GM20431 (cell line): ENCODE measurements at regions not wholly inside any gene's neighbourhood (a gene's known extent, or its start where the extent isn't known, plus 50 kb on each side); places are given as distances from the start of the nearest gene placed in this dataset.

Experiments
- in situ Hi-C: fragments of 300-500 bp; cut with MseI, MboI; formaldehyde crosslinking; loops from one replicate; pipeline ENCODE4 v1.15.0; 2020; ENCODE audit warnings: low sequenced_read_pairs; ENCODE audit not compliant: unreplicated experiment

DNA sequence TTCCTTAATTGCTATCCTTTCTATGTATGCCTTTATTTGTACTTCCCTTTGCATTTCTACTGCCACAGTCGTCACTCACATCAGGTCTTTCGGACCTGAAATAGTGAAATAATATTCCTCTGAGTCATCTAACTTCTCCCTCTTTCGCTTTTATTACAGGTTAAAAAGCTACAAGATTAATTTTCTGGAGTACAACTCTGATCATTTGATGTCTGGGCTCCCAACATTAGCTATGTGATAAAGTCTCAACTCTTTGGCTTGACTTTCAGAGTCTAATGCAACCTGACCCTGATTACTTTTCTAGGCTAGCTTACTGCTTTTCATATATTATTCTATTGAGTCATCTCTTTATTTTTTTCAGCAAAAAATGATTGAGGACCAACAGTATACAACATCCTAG is 638.8 kb upstream of the WWC1 start:
- in situ Hi-C loops, result no loop called here

DNA sequence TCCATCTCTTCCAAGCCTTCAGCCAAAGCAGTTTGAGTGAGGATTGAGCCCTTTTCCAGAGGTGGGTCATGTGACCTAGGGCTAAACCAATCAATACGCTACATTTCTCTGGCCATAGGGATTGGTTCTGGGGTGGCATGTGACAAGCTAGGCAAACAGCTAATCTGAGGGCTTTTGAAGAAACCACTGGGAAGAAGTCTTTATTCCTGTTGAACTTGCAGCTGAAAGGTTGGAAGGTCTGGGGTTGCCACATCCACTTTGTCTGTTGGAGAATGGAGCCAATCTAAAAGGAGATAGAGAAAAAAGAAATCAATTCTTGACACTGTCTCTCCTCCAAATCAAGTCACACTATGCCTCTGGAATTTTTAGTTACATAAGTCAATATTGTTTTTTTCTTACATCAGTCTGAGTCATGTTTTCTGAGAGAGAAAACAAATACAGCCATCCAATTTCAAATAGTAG is 637.8 kb upstream of the WWC1 start:
- in situ Hi-C loops, result no loop called here

DNA sequence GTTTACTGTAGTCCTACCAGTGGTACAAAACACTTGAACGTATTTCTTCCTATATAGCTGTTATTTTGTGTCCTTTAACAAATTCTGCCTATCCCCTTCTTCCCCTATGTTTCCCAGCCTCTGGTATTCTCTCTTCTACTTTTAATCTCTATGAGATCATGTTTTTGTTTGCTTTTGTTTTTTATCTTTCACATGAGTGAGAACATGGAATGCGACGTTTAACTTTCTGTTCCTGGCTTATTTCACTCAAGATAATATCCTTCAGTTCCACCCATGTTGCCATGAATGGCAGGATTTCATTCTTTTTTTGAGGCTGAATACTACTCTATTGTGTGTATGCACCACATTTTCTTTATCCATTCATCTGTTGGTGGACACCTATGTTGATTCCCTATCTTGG is 634.4 kb upstream of the WWC1 start:
- in situ Hi-C loops, result no loop called here

DNA sequence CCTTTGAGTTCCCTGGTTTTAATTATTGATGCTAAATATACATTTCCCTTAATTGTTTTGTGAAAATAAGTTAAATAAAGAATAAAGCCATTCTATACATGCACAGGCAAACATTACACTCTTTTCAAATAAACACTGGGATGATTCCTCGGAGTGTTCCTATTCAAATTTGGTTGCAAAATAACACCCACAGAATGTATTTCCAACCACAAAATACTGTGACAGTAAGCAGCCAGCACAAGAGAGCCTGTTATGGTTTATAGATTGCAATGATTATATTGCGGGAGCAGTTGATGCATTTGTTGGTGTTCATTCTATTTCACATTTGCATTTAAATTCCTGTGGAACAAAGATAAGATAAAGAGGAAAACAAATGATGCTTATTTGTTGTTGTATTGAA is 632.6 kb upstream of the WWC1 start:
- in situ Hi-C loops, result no loop called here

DNA sequence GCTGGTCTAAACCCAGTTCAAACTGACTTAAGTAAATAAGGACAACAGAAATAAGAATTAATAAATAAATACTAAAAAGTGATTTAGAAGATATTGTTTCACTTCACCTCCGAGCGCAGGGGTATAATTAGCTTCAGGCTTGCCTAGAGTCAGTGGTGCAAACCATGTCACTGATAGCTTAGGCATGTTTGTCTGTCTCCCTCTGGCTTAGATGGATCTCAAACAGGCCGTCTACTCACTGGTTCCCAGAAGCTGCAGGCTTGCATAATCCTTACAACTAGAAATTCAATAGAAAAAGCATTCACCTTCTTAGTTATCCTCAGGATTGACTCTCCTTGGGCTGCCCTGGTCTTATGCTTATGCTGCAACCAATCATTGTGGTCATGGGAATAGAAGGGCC is 629.8 kb upstream of the WWC1 start:
- in situ Hi-C loops, result no loop called here

DNA sequence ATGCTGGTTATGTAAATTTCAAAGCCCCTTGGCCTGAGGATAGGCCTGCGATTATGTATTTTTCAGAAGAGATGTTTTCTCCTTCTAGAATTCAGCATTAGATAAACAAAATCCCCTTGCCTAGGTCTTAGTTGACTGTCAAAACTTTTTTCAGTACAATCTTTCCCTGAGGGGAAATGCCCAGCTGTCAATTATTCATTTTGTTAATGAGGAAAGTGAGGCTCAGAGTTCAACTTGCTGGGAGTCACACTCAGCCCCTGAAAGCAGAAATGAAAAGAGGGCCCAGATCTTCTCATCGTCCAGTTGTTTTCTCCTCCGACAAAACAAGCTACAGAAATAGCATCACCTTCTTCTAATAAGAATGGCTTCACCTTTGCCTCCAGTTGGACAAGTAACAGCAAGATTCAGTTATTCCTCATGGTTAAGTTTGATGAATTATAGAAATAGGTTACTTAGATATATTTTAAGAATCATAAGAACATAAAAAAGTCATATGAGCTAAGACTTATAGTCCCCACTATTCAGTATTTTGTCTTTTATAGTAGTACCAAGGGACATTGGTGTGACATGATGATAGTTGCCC is 627.1 kb upstream of the WWC1 start:
- in situ Hi-C loops, result no loop called here

DNA sequence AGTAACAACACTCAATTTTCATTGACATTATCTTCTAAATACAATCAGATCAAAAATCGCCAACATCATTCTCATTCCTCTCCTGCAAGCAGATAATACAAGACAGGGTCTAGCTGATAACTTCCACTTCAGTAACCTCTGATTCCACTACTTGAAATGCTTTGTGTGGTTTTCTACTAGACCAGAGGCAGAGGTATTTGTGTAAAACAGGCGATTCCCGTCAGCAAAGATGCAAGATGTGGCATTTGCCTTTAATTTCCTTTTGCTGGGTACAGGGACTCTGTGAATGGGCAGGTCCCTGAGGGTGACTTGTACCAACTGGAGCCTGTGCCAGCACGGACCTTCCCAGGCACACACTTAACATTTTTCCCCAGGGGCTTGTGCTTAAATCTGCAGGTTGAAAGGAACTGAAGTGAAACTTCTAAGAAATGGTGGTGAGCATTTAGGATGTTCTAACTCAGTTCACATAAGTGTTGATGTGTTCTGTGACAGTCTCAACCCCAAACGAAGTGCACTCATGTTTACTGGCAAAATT is 625.5 kb upstream of the WWC1 start:
- in situ Hi-C loops, result no loop called here

DNA sequence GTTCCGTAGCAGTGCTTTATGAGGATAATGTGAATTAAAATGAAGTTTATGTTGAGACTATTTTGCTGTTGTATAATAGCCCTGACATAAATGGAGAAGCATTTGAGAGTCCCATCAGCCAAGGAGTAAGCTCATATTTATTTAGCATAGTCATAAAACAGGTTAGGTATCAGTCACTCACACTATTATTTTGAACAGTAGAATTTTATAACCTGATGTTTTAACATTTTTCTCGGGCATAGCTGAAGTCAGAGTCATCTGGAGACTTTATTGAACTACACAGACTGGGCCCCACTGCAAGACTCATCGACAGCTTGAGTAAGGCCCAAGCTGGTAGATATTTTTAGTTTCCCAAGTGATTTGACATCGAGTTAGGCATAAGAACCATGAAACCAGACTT is 620.3 kb upstream of the WWC1 start:
- in situ Hi-C loops, result no loop called here

DNA sequence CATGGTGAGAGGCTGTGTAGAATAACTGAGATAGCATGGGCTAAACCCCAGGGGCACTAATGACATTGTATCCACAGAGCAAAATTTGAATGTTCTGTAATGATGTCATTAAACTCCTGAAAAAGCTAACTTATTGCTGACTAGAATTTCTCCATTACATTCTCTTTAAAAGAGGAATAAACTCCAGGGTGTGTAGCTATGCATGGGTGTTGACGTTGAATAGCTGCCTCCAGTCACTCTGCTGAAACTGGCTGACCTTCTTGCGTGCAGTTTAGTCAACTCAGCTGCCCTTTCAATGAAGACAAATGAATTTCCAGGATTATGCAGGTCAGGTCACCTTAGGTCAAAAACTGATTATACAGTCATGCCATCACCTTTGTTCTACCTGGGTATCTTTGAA is 617.5 kb upstream of the WWC1 start:
- in situ Hi-C loops, result no loop called here

DNA sequence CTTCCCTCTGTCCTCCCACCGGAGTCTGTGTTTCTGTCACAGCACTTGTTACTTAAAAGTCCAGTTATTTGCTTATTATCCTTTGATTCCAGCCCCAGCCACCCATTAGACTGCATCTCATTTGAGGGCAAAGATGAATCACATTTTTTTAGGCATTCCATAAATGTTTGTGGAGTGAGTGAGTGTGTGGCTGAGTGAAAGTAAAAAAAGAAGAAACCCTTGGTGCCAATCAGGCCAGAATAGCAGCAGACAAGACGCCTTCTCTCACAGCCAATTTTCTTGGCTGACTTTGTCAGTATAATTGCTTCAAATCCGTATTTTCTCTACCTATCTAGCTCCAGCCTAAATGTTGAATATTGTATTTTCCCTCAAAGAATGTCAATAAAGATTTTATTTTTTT is 613.0 kb upstream of the WWC1 start:
- in situ Hi-C loops, result no loop called here

DNA sequence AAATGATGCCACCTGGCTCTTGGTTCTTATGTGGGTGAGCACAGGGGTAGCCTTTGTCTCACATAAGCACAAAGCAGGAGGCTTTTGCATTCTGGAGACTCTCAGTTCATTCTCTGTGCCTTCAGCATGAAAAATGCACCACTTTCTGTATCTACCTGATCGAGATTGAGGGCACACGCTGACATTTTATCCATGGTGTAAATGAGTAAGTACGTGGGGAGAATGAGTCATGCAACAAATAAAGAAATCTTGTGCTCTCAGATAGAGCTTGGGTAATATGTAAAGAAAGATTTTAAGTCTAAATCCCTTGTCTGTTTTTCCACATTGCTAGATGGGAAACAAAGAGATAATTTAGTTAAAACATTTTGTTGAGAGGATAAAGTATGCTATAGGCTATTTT is 607.2 kb upstream of the WWC1 start:
- in situ Hi-C loops, result no loop called here

DNA sequence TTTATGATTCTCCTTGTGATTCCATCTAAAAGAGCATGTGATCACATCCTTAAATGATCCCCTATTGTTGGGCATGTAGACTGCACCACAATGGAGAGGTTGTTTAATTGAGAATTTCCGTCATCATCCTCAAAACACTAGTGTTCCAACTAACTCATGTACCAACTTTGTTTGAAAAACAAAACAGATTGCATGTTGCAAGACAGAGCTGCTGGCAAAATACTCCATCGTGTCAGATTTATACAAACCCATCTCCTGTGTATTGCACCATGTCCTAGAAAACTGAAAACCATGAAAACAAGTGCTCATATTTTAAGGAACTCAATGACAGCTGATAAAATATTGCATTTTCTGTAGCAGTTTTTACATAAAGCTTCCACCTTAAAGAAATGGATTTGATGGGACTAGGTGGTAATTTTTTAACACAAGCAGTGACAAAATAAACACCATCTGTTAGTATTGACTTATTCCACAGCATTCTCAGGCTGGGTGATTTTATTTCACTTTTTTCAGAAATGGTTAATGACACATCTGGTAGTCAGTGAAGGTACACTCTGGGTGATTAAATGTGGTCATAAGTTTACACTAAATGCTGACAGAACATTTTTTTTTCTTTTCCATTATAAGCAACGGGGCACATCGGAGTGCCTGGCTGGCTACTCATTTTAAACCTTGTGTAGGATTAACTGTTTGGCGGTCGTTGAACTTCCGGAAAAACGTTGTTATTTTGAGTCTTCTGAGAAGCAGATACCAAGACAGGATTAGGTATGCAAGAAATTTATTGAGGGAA is 602.9 kb upstream of the WWC1 start:
- in situ Hi-C loops, result no loop called here

DNA sequence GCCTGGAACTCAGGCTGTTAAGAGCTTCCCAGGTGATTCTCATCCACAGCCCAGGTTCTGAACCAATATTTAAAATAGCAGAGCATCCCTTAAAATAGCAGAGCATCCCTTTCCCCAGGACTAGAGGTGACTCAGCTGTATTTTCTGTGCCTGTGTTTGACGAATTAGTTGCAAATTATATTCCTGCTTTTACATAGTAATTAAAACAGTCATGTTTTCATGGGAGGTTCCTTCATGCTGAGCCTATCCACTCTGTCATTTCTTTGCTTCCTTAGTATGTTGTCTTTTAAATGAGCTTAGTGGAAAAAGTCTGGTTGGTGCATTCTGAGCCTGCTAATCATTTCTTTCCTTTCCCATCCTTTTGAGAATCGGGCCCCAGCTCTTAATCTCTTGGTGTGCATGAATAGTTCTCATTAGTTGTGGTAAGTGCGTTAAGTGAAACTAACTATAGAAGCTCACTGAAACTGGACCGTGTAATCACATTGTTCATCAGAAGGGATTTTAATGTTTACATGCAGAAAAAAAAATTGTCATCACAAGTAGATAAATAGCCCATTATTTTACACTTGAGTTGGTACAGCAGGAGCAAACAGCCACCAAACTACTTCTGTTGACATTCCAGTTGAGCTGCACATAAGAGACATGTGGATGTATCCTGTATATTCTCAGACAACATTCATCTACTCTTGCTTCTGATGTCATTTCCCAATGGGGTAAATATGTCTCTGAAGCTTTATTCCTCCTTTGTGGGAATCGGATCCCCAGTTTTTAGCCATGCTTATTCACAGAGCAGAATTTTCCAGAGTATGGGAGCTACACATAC is 596.9 kb upstream of the WWC1 start:
- in situ Hi-C loops, result no loop called here

DNA sequence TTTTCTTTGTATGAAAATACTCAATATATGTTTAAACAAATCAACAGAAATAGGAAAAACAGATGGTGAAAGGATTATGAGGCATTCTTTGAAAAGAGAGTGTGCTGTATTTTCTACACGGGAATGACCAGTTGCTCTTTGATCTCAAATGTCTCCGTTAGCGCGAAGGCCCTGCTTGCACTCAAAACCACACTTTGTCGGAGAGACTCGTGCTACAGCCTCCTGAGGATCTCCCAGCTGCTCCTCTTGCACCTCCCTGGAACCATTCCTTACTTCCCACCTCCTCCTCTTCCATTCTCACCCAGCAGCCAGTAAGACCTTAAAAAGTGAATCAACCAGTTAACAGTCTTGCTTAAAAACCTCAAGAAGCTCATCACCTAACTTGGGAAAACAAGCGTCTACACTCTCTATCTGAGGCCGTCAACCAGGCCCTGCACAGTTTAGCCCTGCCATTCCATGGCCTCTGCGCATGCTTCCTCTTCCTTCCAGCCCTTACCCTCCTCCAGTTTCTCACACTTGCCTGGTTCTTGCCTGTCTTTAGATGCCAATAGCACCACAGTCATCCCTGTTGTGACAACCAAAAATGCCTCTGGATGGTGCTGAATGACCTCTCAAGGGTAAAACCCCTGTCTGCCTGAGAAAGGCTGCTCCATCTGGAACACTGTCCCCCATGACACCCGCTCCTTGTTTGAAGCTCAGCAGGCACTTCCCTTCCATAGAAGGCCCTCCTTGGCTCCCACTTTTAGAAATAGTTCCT is 594.7 kb upstream of the WWC1 start:
- in situ Hi-C loops, result no loop called here

DNA sequence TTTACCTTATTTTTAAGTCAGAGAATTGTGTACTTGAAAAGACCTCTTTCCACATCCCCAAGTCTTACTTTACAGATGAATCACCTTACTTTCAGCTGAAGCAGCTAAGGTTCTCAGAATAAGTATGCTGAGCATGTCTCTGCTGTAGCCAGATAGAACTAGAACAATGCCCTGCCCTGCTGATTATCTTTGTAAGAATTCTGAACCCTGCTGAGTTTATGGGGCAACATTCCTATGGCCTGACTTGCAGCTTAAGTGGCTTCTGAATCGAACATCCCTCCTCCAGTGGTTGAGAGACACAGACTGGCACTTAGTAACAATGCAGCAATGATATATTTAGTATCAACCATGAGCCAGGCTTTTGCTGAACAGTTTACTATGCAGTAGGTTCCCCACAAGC is 592.0 kb upstream of the WWC1 start:
- in situ Hi-C loops, result no loop called here

DNA sequence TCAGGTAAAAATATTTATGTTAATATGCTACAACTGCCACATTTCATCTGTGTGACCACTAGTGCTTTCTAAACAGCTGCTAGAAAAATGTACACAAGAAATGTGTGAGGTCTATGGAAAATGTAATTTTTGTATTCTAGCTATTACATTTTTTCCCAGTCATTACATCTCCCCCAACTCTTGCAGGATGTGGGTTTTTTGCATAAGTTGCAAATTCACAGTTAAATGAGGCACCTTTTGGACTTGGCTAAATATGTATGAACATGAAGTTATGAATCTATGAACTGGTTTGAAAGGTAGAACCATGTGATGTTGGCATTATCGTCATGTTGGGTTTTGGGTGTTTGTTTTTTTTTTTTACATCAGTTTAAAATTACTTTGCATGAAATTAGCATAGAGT is 590.4 kb upstream of the WWC1 start:
- in situ Hi-C loops, result no loop called here

DNA sequence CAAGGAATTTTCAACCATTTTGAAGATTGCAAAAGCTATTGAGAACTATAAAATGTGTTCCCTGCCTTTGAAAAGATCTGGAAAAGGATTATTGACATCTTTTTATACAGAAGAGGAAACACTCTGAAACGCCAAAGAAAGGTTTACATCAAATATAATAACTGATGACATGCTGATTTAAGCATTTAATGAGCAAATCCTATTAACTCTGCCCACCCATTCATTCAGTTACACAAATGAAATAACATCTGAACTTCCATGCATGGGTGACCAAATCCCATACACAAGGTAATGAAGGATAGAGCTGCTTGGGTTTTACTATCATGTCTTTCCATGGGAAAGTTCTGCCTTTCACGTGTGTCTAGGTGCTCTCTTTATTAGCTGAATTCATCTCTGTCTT is 589.4 kb upstream of the WWC1 start:
- in situ Hi-C loops, result no loop called here

DNA sequence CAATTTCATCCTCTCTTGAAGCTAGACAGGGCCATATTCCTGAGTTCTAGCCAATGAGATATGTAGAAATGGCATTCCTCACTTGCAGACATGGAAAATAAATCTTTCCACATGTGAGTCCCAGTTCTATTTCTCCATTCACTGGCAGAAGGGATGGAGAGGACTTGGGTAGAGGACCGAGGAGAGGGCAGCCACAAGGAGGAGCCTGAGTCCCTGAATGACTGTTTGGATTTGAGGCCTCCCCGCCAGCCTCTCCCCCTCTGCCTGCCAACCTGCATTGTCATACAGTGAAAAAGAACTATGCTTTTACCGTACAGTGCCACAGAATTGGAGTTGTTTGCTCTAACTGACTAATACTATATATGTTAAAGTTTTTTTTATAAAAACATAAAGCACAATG is 583.0 kb upstream of the WWC1 start:
- in situ Hi-C loops, result no loop called here

DNA sequence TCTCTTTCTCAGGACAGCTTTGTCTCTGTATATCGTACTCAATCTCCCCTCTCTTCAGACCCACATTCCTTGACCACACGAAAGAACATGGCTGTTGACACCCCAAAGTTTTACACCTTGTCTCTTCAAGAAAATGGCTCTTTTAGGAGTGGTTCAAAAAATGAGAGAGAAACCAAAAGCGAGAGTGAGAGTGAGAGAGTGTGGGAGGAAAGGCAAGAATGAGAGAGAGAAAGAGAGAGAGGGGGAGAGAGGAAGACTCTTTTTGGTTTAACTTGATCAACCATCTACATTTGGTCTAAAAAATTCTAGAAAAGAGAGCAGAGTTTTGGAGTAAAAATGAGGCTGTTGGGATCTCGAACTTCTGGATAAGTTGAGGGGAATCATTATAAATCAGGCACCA is 581.8 kb upstream of the WWC1 start:
- in situ Hi-C loops, result no loop called here

DNA sequence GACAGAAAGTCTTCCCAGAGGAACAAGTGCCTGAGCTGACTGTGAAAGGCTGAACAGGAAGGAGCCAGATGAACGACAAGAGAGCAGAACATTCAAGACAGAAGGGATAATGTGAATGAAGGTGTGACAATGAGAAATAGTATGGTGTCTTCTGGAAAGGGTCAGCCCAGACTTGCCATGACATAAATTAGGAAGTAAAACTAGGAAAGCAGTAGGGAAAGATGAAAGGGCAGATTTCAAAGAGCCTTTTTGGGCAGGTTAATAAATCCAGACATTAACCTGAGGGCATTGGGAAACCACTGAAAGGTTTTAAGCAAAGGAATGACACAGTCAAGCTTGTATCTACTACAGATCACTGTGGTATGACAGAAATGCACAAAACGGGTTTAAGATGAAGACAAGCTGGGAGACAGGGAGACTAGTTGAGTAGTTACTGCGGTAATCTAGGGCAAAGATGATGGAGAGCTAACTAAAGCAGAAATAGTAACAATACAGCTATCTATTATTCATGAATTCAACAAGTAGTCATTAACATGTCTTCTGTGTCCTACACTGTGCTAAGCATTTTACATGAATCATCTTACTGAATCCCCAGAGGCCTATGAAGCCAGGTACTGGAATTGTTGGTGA is 580.9 kb upstream of the WWC1 start:
- in situ Hi-C loops, result no loop called here
